Superior temporal gyrus (tissue), 1 donor: ENCODE measurements at regions not wholly inside any gene's neighbourhood (a gene's known extent, or its start where the extent isn't known, plus 50 kb on each side); places are given as distances from the start of the nearest gene placed in this dataset.
"Not testable (repeated sequence)": the region's sequence is repeated elsewhere in the genome, so short reads cannot be mapped to it uniquely, and the experiment has no call there.

Source experiments
- DNase-seq: peaks from one replicate; pipeline ENCODE4 v3.0.0-alpha.2; 2016; ENCODE audit errors: extremely low spot score

DNA sequence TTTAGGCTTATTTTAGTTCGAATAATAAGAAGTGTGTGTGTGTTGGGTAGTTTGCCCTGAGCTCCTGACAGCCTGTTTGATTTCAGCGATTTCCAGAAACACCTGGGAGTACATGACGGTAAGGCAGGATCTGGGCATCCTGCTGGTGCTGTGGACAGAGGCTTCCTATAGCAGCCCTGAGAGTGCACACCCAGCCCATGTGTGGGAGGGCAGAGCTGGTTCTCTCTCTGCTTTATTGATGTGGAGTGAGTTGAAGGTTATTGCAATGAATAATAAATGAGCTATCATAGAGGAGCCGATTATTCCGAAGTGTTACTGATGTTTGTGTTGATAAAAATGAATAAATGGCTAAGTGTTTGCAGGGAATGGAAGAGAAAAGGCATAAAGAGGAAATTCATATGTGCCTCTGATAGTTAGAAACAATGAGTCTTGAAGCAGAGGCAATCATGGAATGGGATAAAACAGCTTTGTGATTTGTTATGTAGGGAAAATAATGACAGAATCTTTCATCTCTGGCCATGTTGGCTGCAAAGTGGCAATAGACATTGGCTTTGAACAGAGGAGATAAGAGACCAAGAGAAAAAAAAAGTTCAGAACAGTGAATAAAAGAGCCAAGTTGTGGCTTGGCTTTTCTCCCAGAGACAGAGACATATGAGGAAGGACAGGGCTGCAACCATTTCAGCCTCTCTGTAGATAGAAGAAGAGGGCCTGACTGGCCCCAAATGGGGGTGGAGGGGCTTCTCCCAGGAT lies 166.2 kb upstream of the CHD6 start:
- DNase-seq = peak; percentile 13

GRCh38 chr20:41783423-41784208 lies 165.4 kb upstream of the CHD6 start:
- no peak for DNase-seq

- no peak for DNase-seq
These were observed 164.7 kb upstream of the CHD6 start for GRCh38 chr20:41782730-41783406.

GRCh38 chr20:41782255-41782654 lies 164.1 kb upstream of the CHD6 start:
- no peak for DNase-seq

DNA sequence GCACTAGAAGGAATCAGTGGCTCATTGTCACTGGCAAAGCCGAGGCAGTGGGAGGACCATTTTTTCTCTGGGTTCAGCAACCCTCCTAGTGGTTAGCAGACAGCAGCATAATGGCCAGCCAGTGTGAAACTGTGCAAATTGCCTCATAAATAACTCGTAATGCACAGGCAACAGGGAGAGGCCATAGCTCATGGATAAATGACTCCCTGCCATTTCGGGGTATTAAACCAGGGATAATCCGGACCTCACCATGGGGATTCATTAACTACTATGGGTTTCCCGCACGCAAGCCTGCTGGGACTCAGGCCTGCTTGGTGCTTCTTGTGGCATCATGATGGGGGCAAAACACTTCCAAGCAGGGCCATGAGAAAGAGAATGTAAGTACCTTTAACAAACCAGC lies 158.2 kb upstream of the CHD6 start:
- no peak for DNase-seq

DNA sequence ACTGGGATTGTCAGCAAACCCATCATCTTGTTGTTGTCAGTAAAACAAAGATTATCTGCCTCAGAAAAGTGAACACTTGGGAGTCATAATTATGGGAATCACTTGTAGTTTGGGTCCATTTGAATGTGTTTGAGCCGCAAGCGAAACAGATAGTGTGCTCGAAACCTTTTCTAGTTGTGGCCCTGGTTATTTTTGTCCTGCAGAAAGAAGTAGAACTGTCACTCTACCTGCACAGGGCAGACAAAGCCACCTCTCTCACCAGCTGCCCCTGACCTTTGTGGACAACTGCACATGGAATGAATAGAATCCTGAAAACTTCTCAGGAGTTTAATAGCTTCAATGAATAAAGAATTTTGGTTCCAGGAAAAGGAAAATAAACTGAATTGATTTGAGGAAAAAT lies 156.1 kb upstream of the CHD6 start:
- no peak for DNase-seq

DNA sequence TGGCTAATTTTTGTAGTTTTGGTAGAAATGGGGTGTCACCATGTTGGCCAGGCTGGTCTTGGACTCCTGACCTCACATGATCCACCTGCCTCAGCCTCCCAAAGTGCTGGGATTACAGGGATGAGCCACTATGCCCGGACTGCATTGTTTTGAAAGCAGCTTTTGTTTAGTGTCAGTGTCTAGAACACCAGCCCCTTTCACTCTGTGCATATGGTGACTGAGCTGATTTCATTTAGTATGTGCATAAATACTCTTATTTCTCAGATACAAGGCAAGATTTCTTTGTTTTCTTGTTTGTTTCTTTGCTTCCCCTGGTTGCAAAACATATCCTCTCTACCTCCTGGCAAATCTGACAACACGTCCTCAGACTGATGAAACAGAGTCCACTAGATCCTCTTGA lies 152.8 kb upstream of the CHD6 start:
- DNase-seq = no peak

GRCh38 chr20:41770427-41770826 lies 152.2 kb upstream of the CHD6 start:
- DNase-seq = no peak

DNA sequence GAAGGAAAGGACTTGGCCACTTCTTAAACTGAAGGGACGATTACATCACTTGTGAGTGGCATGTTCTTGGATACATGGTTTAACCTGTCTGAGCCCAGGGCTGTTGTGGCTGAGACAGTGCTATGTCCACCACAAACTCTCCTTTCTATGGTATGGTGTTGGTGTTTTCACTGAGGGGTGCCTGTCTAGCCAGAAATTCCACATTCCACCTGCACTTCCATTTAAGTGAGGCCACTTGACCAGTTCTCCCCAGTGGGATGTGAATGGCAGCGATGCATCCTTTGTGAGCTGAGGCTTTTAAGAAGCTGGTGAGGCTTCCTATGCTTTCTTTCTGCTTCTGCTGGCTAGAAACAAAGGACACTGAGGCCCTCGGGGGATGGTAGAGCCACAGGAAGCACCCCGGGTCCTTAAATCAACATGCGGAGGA lies 151.4 kb upstream of the CHD6 start:
- DNase-seq = no peak

GRCh38 chr20:41750137-41750536 lies 132.0 kb upstream of the CHD6 start:
- DNase-seq = no peak

- no peak for DNase-seq
These were observed 130.8 kb upstream of the CHD6 start for GRCh38 chr20:41748756-41749582.

GRCh38 chr20:41748051-41748450 lies 129.9 kb upstream of the CHD6 start:
- DNase-seq = no peak

DNA sequence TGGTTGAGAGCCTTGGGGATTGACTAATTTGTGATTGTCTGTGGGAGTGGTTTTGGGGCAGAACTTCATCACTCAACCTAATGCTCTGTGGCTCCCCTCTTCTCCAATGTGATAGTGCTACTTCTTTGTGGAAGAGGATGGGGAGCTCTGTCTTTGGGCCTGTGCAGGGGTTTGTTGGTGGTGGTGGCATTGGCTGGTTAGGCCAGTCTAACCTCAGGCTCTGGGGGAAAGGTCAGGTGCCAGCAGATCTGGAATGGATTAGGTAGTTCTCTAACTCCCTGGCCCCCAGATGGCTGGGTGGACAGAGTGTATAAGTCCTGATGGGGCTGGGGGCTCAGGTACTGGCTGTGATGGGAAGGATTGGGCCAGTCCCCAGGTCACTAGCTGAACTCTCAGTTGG lies 129.0 kb upstream of the CHD6 start:
- DNase-seq = no peak

DNA sequence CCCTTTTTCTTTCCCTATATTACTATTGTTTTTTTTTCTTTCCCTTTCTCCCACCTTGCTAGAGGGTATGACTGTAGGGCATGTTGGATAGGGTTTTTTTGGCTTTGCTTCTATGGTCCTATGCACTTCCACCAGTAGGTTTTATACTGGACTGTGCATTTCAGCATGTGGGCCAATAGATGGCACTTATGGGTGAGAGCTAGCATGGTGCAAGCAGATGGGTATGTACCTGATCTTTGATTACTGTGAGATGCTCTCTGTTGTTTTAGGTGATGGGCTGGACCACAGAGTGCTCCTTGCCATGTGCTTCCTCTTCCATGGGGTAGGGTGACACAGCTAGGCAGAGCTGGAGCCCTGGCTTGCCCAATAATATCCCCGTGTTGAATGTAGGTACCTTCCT lies 128.5 kb upstream of the CHD6 start:
- no peak for DNase-seq

DNA sequence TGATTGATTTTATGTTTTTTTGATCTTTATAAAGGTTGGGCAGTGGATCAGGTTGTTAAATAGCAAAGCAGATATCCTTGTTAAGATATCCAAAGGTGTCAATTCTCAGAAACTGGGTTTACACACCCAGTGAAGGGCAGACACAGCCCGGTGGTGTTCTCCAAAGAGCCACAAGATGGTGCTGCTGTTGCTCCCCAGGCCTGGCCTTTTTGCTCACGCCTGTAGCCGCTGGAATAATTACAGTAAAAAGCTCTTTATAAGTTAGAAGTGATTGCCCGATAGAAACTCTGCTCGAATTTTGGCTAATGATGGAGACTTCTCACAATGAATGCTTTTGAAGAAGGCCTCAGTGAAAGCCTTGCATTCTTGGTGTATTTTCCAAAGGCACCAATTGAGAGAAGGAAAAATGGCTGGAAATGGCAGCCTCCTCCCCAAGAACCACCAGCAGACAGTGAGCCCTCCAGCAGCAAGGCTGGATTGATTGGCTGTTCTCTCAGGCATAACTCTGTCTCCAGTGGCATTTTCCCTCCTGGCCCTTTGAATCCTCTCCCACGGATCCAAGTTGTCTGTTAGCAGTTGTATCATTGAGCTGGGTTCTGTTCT lies 120.5 kb upstream of the CHD6 start:
- peak; percentile 82 for DNase-seq

- DNase-seq = no peak
These were observed 117.8 kb upstream of the CHD6 start for GRCh38 chr20:41735949-41736348.

GRCh38 chr20:41734506-41734945 lies 116.3 kb upstream of the CHD6 start:
- DNase-seq = peak; percentile 63

- DNase-seq = no peak
These were observed 115.0 kb upstream of the CHD6 start for GRCh38 chr20:41733151-41733550.

- not testable (repeated sequence) for DNase-seq
These were observed 113.0 kb upstream of the CHD6 start for GRCh38 chr20:41731198-41731597.

GRCh38 chr20:41727681-41728080 lies 109.5 kb upstream of the CHD6 start:
- DNase-seq = not testable (repeated sequence)

DNA sequence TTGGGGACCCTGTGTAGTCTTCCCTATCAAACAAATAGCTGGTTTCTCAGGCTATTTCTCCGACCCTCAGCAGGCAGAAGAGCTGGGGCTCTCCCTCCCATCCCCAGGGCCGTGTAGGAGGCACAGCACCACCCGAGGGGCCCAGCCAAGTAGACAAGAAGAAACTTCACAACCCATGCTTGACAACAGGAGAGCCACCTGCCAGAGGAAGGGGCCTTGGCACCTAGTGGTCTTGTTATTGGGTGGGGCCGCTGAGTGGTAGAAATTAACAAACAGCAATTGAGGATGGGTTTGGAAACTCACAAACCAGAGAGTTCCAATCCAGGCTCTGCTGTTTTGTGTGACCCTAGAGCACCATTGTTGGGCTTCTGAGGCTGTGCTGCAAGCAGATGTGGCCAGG lies 108.5 kb upstream of the CHD6 start:
- no peak for DNase-seq
